HepG2 (cell line): ENCODE measurements at regions not wholly inside any gene's neighbourhood (a gene's known extent, or its start where the extent isn't known, plus 50 kb on each side); places are given as distances from the start of the nearest gene placed in this dataset.

Experiments
- AHR ChIP-seq: IDR thresholded peaks from 2 replicates; pipeline ENCODE4 v1.6.1; 2018; ENCODE audit warnings: missing genetic modification reagents, missing compliant biosample characterization
- KDM2A ChIP-seq: sonication (generic); formaldehyde crosslinking; IDR thresholded peaks from 2 replicates; pipeline ENCODE4 v1.4.0; 2020; ENCODE audit warnings: low read depth, missing genetic modification reagents, borderline replicate concordance
- MXI1 ChIP-seq: IDR thresholded peaks from 3 replicates; pipeline ENCODE4 v1.6.1; 2012; ENCODE audit warnings: low read depth, low read length, inconsistent platforms, borderline replicate concordance
- SNAPC4 ChIP-seq: sonication (generic); formaldehyde crosslinking; IDR thresholded peaks from 2 replicates; pipeline ENCODE4 v1.4.0; 2020; ENCODE audit warnings: mild to moderate bottlenecking, missing genetic modification reagents
- ZBTB25 ChIP-seq: IDR thresholded peaks from 2 replicates; pipeline ENCODE4 v1.6.1; 2018; ENCODE audit warnings: missing genetic modification reagents
- ZFP91 ChIP-seq: sonication (generic); formaldehyde crosslinking; IDR thresholded peaks from 2 replicates; pipeline ENCODE4 v1.9.0; 2022; ENCODE audit warnings: missing genetic modification reagents, mild to moderate bottlenecking, borderline replicate concordance
- ZNF430 ChIP-seq: sonication (generic); formaldehyde crosslinking; IDR thresholded peaks from 2 replicates; pipeline ENCODE4 v1.9.0; 2021; ENCODE audit warnings: mild to moderate bottlenecking, missing genetic modification reagents

- TF ChIP-seq SNAPC4 (CRISPR knock-in tag) (no peak), AHR (CRISPR knock-in tag) (no peak), KDM2A (no peak), ZFP91 (CRISPR knock-in tag) (no peak), ZBTB25 (CRISPR knock-in tag) (no peak), MXI1 (no peak), ZNF430 (no peak)
- TF ChIP-seq, all 625 proteins: peak for 0
Observed at GRCh38 chr7:144997512-144997911, 161.7 kb upstream of the TPK1 start (continued).
